ENCODE measurements at regions not wholly inside any gene's neighbourhood (a gene's known extent, or its start where the extent isn't known, plus 50 kb on each side); places are given as distances from the start of the nearest gene placed in this dataset.
"Not testable (repeated sequence)": the region's sequence is repeated elsewhere in the genome, so short reads cannot be mapped to it uniquely, and the experiment has no call there.

DNA sequence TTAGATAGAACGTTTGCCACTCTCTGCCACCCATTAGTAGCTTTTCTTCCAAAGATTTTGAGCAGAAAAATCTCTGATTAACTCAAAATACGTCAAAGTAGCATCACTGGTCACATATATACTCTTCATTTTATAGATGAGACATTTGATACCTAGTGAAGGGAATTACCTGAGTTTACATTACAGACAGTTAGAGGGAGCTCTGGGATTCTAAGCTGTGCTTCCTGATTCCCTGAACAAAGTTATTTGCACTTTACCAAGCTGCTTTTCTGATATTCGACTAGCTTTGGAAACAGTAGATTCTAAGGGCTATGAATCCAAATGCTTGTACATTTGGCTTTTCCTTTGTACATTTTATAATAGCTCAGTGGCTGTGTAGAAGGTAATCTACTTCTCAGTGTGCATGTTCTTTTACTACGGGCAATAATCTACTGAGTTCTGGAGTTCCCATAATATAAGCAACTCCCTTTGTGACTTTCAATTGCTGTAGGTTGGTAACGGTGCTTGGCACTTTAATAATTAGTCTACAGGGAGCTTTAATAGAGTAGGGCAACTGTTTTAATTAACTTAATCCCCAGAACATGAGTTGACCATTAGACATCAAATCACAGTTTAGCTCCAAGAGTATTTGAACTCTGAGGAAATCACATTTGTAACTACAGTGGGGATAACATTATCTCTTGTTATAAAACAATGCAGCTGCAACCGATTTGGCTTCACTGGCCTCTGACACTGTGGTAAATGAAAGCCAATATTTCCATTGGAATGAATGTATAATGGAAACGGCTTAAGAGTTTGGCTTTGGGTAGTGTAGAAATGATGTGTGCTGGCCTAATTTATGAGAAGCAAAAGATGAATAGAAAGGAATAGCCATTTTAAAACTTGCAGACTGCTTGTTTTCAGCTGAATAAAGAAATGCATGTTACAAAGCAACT lies 1602.4 kb downstream of the STIM2 start:
- no peak for DNase-seq (ENCODE audit: low spot score)

- no peak for DNase-seq (ENCODE audit: low spot score)
These were observed 1604.2 kb downstream of the STIM2 start for GRCh38 chr4:28464823-28465222.

- not testable (repeated sequence) for DNase-seq (ENCODE audit: low spot score)
These were observed 1606.2 kb downstream of the STIM2 start for GRCh38 chr4:28466886-28467285.

GRCh38 chr4:28469387-28469786 lies 1608.7 kb downstream of the STIM2 start:
- DNase-seq (ENCODE audit: low spot score): no peak

- no peak for DNase-seq (ENCODE audit: low spot score)
These were observed 1609.2 kb downstream of the STIM2 start for GRCh38 chr4:28469886-28470285.

- DNase-seq (ENCODE audit: low spot score): no peak
These were observed 1614.7 kb downstream of the STIM2 start for GRCh38 chr4:28475381-28475780.

DNA sequence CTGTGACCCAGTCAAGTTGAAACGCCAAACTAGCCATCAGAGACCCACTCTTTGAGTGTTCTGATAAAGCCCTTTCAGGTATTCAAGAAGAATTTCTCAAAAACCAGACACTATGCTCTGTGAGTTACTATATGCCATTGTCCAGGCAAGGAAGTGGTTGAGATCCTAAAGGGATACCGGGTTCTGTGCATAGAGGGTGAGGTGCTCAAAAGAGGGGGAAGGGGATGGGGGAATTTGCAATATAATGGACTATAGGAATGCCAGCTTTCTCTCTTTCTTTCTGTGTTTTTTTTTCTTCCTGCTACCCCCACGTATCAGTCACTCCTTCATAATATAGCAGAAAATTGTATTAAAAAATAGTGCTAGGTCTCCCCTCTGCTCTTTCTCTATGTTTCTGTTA lies 1619.0 kb downstream of the STIM2 start:
- no peak for DNase-seq (ENCODE audit: low spot score)

- DNase-seq (ENCODE audit: low spot score): no peak
These were observed 1620.9 kb downstream of the STIM2 start for GRCh38 chr4:28481565-28481964.

DNA sequence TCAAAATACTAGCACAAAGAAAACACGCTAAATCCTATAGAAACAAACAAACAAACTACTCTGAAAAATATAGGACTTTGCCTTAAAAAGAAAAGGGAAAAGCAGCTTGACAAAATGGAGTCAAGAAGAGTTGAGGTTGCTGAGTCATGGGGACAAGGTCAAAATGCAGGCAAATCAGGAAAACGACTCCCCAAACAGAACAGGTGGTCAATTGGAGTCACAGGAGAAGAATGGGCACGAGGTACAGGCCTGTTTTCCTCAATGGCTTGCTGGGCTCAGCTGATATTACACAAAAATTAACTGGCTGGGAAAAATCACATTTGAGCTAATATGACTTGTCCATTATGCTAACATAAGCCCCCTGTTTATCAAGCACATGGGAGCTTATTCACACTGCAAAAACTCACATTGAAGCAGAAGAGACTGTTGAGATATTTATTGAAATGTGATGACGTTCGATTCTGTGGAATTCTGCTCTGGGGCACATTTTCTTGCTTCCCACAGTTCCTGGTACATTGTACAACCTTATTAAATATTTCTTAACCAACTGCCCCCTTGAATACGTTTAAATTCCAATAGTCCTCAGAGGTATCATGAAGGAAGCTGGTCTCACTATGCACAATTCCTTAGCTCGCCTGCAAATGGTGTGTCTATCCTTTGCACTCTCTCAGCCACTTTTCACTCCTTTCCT lies 1622.1 kb downstream of the STIM2 start:
- DNase-seq (ENCODE audit: low spot score): no peak

GRCh38 chr4:28488021-28488420 lies 1627.4 kb downstream of the STIM2 start:
- no peak for DNase-seq (ENCODE audit: low spot score)

DNA sequence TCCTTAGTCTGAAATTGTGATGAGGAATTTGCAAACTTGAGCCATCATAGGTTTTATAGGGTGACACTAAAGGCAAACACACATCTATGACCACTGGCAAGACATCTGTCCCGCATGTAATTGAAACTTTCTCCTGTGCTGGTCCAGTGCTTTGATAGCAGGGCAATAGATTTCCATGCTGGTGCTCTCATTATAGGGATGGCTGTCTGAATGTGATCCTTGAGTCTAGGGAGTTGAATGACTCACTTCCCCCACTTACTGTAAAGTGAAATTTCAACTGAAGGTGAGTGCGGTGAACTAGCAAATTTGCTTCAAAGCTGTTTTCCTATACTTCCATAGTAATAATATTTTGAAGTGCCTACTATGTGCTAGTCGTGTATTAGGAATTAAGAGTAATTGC lies 1630.0 kb downstream of the STIM2 start:
- DNase-seq (ENCODE audit: low spot score): no peak

DNA sequence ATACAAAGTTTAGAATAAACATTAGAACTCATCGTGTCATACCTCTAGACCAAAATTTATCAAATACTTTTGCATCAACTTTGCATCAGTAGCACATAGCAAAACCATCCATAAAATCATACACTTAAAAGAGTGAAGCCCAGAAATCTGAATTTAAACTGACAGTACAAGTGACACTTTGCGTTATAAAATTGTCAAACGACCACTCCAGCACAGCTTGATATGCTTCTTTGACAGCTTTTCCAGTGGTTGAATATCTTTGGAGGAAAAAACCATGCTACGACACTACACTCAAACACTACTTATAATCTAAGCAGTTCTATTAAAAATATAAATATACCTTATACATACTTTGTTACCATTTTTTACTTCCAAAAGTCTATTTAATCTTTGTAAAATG lies 1644.4 kb downstream of the STIM2 start:
- no peak for DNase-seq (ENCODE audit: low spot score)

DNA sequence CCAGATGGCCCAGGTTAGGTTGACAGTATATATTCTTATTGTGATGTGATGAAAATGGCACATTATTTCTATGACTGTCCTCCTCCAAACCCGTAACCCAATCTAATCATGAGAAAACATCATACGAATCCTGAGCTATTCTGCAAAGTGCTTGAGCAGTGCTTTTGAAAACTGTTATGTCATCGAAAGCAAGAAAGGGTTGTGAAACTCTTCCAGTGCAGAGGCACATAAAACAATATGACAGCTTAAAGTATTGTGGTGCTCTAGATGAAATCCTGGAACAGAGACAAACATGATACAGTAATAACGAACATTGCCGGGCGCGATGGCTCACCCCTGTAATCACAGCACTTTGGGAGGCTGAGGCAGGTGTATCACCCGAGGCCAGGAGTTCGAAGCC lies 1648.0 kb downstream of the STIM2 start:
- no peak for DNase-seq (ENCODE audit: low spot score)

- not testable (repeated sequence) for DNase-seq (ENCODE audit: low spot score)
These were observed 1654.1 kb downstream of the STIM2 start for GRCh38 chr4:28514766-28515165.

DNA sequence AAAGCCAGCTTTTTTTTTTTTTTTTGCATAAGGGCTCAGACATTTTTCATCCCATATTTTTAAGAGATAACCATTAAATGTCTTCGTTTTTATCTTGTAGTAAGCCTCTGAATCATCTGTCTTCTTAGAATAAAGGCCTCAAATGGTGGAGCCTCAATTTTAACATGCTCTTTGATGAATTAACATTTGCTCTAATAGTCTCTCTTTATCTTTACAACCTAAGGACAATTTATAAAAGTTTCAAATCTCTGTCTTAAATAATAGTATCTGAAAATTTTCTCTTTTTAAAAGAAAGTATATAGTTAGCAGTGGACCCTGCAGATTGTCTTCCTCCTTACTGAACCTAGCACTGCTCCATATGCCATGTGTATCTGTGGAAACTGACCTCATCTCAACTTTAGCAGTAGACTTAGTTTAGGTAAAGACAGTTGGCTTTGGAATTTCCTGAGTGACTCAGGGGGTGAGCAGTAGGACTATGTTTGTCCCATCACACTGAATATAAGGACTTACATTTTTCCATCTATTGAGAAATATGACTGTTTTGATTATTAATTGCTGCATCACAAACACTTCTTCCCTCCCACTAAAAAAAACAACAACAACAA lies 1658.0 kb downstream of the STIM2 start:
- DNase-seq (ENCODE audit: low spot score): no peak

DNA sequence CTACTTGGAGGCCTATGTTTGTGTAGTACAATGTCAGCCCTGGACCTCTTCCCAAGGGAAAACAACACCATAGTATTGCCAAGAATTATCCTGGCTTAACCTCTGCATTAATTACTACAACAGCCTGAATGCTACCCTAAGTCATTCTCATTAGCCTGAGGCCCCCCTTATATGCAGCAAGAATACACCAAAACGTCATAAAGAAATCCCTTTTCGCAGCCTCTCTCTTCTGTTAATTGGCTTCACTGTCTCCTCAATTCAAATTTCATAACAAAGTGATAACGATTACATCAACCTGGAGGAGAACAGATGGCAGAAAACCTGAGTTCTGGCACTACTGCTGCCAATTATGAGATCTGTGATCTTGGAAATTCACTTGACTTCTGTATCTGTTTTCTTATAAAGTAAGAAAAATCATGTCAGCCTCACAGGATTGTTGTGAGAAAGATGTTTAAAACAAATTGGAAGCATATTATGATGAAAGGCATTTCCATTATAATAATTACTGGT lies 1663.1 kb downstream of the STIM2 start:
- DNase-seq (ENCODE audit: low spot score): no peak

GRCh38 chr4:28536124-28536523 lies 1675.5 kb downstream of the STIM2 start:
- DNase-seq (ENCODE audit: low spot score): no peak

GRCh38 chr4:28545986-28546385 lies 1685.3 kb downstream of the STIM2 start:
- no peak for DNase-seq (ENCODE audit: low spot score)

DNA sequence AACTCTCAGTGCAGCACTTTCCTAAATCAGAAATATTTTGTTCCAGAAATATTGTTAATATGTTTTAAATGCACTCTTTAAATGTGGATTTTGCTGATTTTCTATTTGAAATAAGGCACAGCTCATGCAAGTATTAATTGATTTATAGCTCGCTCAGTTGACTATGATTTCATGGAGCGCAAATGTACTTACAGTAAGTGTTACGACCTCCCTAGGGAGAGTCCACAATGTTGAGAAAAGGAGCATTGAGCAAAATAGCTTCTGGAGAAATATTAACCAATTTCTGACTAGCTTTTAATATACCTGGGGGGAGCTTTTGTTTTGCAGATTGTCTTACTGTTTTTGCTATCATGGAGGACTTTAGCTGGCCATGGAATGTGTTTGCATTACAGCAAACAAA lies 1687.5 kb downstream of the STIM2 start:
- no peak for DNase-seq (ENCODE audit: low spot score)

- DNase-seq (ENCODE audit: low spot score): no peak
These were observed 1688.0 kb downstream of the STIM2 start for GRCh38 chr4:28548594-28548993.

DNA sequence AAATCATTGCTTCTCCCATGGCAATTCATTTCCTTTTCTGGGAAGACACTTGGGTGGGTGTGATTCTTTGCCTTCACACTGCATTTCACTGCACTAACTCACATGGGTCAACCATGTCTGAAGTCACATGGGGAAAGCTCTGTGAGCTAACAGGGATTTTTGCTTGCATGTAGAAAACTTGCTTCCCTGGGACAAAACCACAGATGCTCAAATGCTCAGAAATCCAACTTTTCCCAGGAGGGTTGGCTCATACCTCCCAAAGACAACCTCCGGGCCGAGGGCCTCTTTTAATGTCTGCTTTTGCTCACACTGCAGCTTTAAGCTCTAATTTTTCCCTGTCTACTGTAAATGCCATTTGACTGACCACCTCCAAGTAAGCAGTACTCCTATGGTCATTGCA lies 1695.2 kb downstream of the STIM2 start:
- no peak for DNase-seq (ENCODE audit: low spot score)

DNA sequence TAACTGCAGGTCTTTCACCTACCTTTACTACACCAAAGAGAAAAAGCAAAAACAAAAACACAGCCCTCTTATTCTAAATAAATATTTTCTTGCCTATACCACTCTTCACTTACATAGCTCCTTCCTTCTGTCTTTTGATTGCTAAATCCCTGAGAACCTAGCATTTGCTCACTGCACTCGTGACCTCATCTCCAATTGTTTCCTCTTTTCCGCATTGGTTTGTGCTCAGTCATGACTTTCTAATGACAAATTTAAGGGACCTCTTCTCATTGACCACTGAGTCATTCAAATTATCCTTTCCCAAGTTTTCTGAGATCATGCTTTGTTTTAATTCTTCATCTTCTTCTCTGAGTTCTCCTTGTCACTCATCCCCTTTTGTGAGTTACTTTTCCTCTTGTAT lies 1697.1 kb downstream of the STIM2 start:
- no peak for DNase-seq (ENCODE audit: low spot score)
